Stimulated activated effector memory CD8-positive, alpha-beta T cell treated with anti-CD3 and anti-CD28 coated beads, Interleukin-12 subunit alpha, Interleukin-12 subunit beta, amount 100 ng/mL, for 72 hours (primary cell): ENCODE measurements at regions not wholly inside any gene's neighbourhood (a gene's known extent, or its start where the extent isn't known, plus 50 kb on each side); places are given as distances from the start of the nearest gene placed in this dataset.
"Not testable (repeated sequence)": the region's sequence is repeated elsewhere in the genome, so short reads cannot be mapped to it uniquely, and the experiment has no call there.

Experiments
- ATAC-seq: fragments of 150-1000 bp; cut with Tn5 transposase; 2 replicates; pipeline ENCODE4 v1.10.0; 2021
- DNase-seq, 2 donors: peaks; one replicate each; pipeline ENCODE4 v3.0.0; 2021 to 2022; ENCODE audit warnings: low spot score in 2 of 2
- H3K27ac Mint-ChIP-seq: one replicate; pipeline ENCODE4 v1.8.0; 2022; ENCODE audit warnings: mild to moderate bottlenecking, mixed read lengths
- H3K36me3 Mint-ChIP-seq: one replicate; pipeline ENCODE4 v1.8.0; 2022; ENCODE audit warnings: mild to moderate bottlenecking, mixed read lengths
- H3K4me1 Mint-ChIP-seq: one replicate; pipeline ENCODE4 v1.8.0; 2022; ENCODE audit warnings: mixed read lengths
- H3K4me3 Mint-ChIP-seq: one replicate; pipeline ENCODE4 v1.8.0; 2022; ENCODE audit warnings: mild to moderate bottlenecking, mixed read lengths
- H3K9me3 Mint-ChIP-seq: one replicate; pipeline ENCODE4 v1.8.0; 2022; ENCODE audit warnings: mixed read lengths

DNA sequence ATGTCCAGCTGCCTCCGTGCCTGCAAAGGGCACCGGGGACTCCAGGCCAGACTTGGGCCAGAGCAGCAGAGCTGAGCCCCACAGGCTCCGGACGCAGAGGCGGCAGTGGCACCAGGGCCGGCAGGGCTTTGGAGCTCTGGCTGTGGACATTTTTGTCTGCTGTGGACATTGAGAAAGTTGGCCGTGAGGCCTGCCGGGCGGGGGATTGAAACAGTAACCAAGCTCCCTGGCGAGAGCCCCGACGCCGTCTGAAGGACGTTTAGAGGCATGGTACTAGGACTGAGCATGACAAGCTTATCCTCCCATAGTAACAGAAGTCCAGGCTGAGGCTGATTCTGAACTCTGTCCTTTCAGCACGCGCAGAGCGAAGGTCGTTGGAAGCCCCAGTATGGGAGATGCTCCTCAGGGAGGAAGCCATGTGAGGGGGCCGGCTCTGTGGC, 323.8 kb downstream of the AMY1C start:
- Mint-ChIP-seq H3K4me3 (no peak overlapping the region), H3K4me1 (no peaks in the 10 kb centered on the region)

DNA sequence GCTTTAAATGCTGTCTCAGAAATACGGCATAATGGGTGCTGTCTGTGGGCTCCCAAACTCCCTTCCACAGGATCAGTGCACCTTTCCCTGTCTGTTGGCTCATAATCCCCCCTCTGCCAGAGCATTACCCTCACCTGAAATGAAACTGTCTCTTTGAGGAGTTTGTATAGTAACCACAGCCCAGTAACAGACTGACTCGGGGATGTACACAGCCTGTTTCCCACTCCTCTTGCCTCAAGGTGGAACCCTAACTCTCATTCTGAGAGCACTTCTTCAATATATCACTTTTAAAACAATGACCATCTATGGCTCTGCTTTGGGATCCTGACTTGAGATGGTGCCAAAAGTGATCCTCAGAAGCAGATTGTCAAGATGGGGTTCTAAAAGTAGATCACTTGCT, 332.5 kb downstream of the AMY1C start:
- no peaks in the 10 kb centered on the region for H3K36me3 Mint-ChIP-seq
- no peak for DNase-seq
- H3K4me3 Mint-ChIP-seq: no peak overlapping the region
- H3K27ac Mint-ChIP-seq: no peak overlapping the region
- ATAC-seq: no peak
- H3K4me1 Mint-ChIP-seq: no peaks in the 10 kb centered on the region
- peaks cover 10% of the 10 kb centered on the region for H3K9me3 Mint-ChIP-seq

More for the DNA sequence above, 323.8 kb downstream of the AMY1C start:
- peaks cover 7% of the 10 kb centered on the region for H3K9me3 Mint-ChIP-seq
- H3K36me3 Mint-ChIP-seq: no peaks in the 10 kb centered on the region
- no peak for DNase-seq
- ATAC-seq: no peak
- no peak overlapping the region for H3K27ac Mint-ChIP-seq

DNA sequence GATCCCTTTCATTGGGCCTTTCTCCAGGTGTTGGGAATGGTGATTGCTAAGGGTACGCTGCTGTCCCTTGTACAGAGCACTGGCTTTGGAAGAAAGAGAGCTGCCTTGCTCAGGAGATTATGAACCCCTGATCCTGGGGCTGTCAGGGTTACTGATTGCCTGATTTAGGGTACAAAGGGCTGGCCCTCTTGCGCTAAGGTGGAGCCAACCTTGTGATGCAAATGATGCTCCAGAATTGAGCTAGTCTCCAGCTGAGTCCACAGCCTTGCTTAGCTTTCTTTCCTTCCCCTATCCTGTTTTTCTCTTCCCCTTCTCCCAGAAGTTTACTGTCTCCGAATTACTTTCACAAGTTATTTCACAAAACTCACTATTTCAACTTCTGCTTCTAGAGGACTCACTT, 334.7 kb downstream of the AMY1C start:
- H3K27ac Mint-ChIP-seq: no peak overlapping the region
- H3K4me3 Mint-ChIP-seq: no peak overlapping the region
- DNase-seq (no peak), ATAC-seq (no peak)
- no peaks in the 10 kb centered on the region for H3K36me3 Mint-ChIP-seq
- no peaks in the 10 kb centered on the region for H3K4me1 Mint-ChIP-seq
- peaks cover 10% of the 10 kb centered on the region for H3K9me3 Mint-ChIP-seq

DNA sequence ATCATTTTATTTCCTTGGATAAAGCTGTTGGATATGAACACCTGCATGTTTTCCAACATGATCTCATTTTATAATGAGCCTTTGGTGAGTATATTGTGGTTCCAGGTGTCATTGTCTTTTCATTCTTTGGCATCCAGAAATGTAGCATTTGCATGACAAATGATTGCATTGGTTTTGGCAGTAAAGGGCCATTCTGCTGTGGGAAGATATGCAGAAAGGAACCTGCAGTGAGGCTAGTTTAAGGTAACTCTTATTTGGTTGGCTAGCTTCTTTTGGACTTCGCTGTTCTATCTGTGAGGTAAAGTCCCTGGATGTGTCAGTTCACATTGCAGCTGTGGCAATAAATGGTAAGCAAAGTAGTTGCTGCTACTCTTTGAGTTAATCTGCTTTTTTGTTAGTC, 343.0 kb downstream of the AMY1C start:
- Mint-ChIP-seq H3K4me3 (no peak overlapping the region), H3K9me3 (peaks cover 12% of the 10 kb centered on the region), H3K27ac (no peak overlapping the region), H3K4me1 (no peaks in the 10 kb centered on the region), H3K36me3 (no peaks in the 10 kb centered on the region)
- no peak for ATAC-seq
- DNase-seq: no peak

DNA sequence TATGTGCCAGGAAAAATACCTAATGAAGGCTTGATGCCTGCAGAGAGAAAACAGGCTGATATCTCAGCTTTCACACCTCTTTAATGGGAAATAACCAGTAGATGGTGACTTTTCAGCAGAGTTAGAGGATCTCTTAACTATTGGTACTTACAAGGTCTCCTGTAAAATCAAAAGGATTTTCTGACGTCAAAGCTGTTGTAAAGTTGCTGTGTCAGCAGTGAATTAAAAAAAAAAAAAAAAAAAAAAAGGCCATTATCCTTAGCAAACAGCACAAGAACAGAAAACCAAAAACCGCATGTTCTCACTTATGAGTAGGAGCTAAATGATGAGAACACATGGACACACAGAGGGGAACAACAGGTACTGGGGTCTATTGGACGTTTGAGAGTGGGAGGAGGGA, 349.1 kb downstream of the AMY1C start:
- ATAC-seq: no peak
- Mint-ChIP-seq H3K27ac (no peak overlapping the region), H3K4me3 (no peak overlapping the region), H3K36me3 (no peaks in the 10 kb centered on the region), H3K4me1 (no peaks in the 10 kb centered on the region), H3K9me3 (peaks cover 21% of the 10 kb centered on the region)
- DNase-seq: no peak

DNA sequence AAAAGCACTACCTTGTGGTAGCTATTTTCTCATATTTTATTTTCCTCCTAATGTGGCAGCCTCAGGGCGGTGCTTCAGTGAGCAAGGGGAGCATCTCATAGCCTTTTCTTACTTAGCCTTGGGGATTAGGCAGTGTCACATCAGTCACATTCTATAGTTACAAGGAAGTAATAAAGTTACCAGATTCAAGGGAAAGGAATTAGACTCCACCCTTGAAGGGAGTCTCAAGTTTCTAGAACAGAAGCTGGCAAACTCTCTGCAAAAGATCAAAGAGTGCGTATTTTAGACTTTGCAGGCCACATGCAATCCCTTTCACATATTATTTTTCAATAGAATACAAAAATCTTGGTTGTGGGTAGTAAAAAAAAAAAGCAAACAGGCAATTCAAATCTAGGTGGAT, 350.4 kb downstream of the AMY1C start:
- peaks cover 22% of the 10 kb centered on the region for H3K9me3 Mint-ChIP-seq
- DNase-seq (no peak), ATAC-seq (no peak)
- no peaks in the 10 kb centered on the region for H3K4me1 Mint-ChIP-seq
- H3K27ac Mint-ChIP-seq: no peak overlapping the region
- H3K36me3 Mint-ChIP-seq: no peaks in the 10 kb centered on the region
- no peak overlapping the region for H3K4me3 Mint-ChIP-seq

DNA sequence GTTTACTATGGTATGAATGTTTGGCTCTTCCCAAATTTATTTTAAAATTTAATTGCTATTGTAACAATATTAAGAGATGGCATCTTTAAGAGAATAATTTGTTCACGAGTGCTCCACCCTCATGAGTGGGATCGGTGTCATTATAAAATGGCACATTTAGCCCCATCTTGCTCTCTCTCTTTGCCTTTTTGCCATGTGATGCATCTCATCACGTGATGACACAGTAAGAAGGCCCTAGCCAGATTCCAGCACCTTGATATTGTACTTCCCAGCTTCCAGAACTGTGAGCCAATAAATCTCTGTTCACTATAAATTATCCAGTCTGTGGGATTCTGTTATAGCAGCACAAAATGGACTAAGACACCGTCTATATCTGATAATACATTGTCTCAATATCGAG, 355.8 kb downstream of the AMY1C start:
- Mint-ChIP-seq H3K4me3 (no peak overlapping the region), H3K4me1 (no peaks in the 10 kb centered on the region), H3K36me3 (no peaks in the 10 kb centered on the region), H3K27ac (no peak overlapping the region), H3K9me3 (peaks cover 27% of the 10 kb centered on the region)
- no peak for DNase-seq
- no peak for ATAC-seq

DNA sequence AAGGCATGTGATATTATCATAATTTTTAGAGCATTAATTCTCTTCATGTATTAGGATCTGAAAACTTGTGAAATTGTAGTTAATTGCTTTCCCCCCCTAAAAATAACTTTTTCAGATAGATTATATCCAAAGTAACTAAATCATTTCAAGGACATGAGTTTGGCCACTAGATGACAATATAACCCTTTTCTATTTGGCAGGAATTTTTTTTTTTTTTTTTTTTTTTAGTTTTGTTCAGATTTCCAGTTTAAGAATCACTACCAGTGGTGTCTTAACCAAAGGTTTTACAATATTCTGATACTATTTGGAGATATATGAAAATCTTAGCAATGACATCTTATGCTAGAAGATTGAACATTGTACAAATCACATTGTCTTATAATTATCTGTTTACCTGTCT, 370.8 kb downstream of the AMY1C start:
- no peak for ATAC-seq
- Mint-ChIP-seq H3K9me3 (peaks cover 10% of the 10 kb centered on the region), H3K4me3 (no peak overlapping the region), H3K4me1 (no peaks in the 10 kb centered on the region), H3K36me3 (no peaks in the 10 kb centered on the region), H3K27ac (no peak overlapping the region)
- no peak for DNase-seq

DNA sequence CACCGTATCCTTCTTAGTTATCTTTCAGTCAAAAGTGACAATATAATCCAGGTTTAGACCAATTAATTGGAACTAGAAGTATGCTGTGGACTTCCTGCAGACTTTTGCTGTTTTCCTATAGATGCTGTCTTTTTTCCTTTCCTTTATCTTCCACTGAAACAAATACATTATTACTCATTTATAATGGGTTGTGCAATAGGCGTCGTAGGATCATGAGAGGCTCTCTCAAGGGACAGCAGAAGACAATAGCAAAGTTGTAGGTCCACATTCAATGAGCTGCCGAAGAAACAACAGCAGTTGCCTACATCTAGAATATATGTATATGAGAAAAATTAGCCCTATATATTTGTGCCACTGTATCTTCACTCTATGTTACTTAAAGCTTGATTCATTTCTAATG, 371.6 kb downstream of the AMY1C start:
- no peaks in the 10 kb centered on the region for H3K36me3 Mint-ChIP-seq
- ATAC-seq (no peak), DNase-seq (no peak)
- H3K27ac Mint-ChIP-seq: no peak overlapping the region
- no peaks in the 10 kb centered on the region for H3K4me1 Mint-ChIP-seq
- no peak overlapping the region for H3K4me3 Mint-ChIP-seq
- peaks cover 10% of the 10 kb centered on the region for H3K9me3 Mint-ChIP-seq

DNA sequence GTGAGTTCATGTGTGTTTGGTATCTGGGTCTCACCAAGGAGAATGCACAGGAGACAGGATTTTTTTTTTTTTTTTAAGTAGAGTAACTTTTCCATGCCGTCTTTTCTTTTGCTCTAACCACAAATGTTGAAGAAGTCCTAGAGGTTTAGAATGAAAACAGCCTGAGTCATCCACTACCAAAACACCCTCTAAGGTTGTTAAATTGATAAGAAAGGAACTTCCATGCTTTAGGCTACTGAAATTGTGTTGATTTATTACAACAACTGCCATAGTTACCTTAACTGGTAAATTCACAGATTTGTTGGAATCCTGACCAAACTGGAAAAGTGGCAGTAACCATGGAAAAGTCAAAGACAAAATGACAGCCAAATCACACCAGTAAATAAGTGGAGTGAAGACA, 375.6 kb downstream of the AMY1C start:
- Mint-ChIP-seq H3K4me1 (no peaks in the 10 kb centered on the region), H3K27ac (no peak overlapping the region), H3K9me3 (peaks cover 12% of the 10 kb centered on the region), H3K4me3 (no peak overlapping the region), H3K36me3 (no peaks in the 10 kb centered on the region)
- no peak for DNase-seq
- ATAC-seq: no peak

DNA sequence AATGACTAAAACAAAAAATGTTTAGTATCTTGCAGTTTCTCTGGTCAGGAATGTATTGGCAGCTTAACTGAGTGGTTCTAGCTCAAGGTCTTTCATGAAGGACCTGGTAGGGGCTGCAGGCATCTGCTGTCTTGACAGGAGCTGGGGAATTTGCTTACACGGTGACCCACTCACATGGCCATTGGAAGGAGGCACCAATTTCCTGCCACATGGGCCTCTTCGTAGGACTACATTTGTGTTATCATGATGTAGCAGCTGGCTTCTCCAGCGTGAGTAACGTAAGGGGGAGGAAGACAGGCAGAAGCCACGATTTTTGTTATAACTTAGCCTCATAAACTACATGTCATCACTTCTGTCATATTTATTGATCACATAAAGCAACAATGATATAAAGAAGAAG, 376.3 kb downstream of the AMY1C start:
- no peaks in the 10 kb centered on the region for H3K4me1 Mint-ChIP-seq
- DNase-seq (no peak), ATAC-seq (no peak)
- no peak overlapping the region for H3K4me3 Mint-ChIP-seq
- no peak overlapping the region for H3K27ac Mint-ChIP-seq
- peaks cover 17% of the 10 kb centered on the region for H3K9me3 Mint-ChIP-seq
- H3K36me3 Mint-ChIP-seq: no peaks in the 10 kb centered on the region

DNA sequence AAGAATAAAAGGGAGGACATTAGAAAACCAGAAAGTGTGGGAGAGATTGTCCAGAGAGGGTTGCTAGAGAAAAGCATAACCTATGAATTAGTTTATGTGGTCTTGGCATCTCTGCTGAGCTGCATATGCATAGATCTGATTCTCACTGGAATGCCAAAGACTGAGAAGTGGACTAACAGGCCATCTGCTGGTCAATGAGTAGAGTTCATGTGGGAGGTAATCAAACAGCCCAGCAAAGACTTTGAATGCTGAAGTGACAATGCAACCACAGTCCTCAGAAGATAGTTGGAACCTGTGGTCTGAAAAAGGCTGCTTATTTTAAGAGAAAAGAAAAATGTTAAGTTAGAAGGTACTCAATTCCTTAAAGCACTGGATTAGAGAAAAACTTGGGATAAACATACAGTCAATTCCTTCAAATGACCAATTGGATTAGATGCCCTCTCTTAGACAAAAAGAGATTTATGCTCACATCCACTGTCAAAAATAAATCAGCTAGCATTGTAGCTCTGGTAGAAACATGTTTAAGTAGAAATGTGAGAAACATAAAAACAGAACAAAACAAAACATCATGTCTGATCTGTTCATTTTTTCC, 382.8 kb downstream of the AMY1C start:
- no peak overlapping the region for H3K27ac Mint-ChIP-seq
- no peaks in the 10 kb centered on the region for H3K4me1 Mint-ChIP-seq
- H3K36me3 Mint-ChIP-seq: no peaks in the 10 kb centered on the region
- ATAC-seq (no peak), DNase-seq (no peak)
- no peak overlapping the region for H3K4me3 Mint-ChIP-seq
- H3K9me3 Mint-ChIP-seq: peaks cover 19% of the 10 kb centered on the region

DNA sequence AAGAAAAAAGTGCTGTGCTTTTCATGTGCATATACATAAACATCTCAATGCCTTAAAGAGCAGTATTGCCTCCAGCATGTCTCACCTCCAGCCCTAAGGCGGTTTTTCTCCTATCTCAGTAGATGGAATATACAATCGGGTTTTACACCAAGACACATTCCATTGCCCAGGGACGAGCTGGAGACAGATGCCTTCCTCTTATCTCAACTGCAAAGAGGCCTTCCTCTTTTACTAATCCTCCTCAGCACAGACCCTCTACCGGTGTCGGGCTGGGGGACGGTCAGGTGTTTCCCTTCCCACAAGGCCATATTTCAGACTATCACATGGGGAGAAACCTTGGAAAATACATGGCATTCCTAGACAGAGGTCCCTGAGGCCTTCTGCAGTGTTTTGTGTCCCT, 385.3 kb downstream of the AMY1C start:
- peaks cover 18% of the 10 kb centered on the region for H3K9me3 Mint-ChIP-seq
- H3K36me3 Mint-ChIP-seq, H3K4me1 Mint-ChIP-seq, H3K4me3 Mint-ChIP-seq, H3K27ac Mint-ChIP-seq, DNase-seq, ATAC-seq: not testable (repeated sequence)

DNA sequence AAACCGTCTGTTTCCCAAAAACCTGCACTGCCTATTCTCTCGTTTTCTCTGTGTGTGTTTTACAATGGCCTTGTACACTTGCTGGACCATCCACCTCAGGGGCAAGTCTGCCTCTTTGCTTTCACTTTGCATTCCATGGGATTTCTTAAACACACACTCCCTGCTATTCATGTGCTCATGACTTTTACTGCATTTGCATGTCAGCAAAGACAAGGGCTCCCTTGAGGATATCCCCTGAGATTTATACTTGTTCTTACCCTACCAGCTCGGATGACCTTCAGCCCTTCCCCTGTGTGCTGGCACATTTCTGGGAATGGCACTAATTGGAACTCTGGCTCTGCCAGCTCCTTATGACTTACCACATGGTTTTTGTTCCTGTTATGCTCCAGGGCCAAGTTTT, 386.9 kb downstream of the AMY1C start:
- no peaks in the 10 kb centered on the region for H3K4me1 Mint-ChIP-seq
- H3K27ac Mint-ChIP-seq: no peak overlapping the region
- DNase-seq (no peak), ATAC-seq (no peak)
- peaks cover 13% of the 10 kb centered on the region for H3K9me3 Mint-ChIP-seq
- H3K36me3 Mint-ChIP-seq: no peaks in the 10 kb centered on the region
- H3K4me3 Mint-ChIP-seq: no peak overlapping the region

DNA sequence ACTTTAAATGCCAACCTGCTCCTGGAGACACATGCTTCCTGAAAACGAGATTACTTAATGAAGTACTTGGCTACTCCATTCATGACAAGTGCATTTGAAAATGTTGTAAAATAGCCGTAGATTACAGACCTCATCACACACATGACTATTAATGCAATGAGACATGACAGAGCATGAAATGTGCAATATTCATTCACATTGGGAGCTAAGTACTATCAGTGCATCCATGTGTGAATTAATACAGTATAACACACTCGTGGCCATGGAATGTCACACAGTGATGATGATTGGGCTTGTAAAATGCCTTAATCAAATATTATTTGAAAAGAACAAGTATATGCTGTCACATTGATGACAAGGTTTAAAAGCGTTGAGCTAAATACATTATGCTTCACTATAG, 407.0 kb downstream of the AMY1C start:
- no peak for ATAC-seq
- Mint-ChIP-seq H3K27ac (no peak overlapping the region), H3K4me1 (no peaks in the 10 kb centered on the region), H3K9me3 (peaks cover 30% of the 10 kb centered on the region), H3K36me3 (no peaks in the 10 kb centered on the region), H3K4me3 (no peak overlapping the region)
- DNase-seq: no peak

DNA sequence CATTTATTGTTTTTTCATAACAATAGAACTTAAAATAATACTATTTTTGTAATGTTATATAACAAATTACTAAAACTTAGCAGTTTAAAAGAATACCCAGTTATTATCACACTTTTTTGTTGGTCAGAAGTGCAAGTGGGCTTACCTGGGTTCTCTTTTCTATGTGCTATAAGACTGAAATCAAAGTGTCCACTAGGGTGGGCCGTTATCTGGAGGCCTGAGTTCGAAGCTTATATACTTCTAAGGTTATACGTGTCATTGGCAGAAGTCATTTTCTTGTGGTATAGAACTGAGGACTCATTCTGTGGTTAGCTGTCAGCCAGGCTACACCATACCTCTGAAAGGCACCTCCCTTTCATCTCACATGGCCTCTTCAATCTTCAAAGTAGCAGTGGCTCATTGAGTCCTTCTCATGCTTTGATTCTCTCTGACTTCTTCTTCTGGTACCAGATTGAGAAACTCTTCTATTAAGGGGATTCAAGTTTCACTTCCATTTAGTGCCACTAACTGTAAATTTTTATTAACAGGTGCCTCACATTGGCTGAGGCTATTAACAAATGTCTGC, 414.3 kb downstream of the AMY1C start:
- Mint-ChIP-seq H3K9me3 (peaks cover 22% of the 10 kb centered on the region), H3K4me1 (no peaks in the 10 kb centered on the region), H3K4me3 (no peak overlapping the region), H3K27ac (no peak overlapping the region), H3K36me3 (no peaks in the 10 kb centered on the region)
- no peak for DNase-seq
- no peak for ATAC-seq

DNA sequence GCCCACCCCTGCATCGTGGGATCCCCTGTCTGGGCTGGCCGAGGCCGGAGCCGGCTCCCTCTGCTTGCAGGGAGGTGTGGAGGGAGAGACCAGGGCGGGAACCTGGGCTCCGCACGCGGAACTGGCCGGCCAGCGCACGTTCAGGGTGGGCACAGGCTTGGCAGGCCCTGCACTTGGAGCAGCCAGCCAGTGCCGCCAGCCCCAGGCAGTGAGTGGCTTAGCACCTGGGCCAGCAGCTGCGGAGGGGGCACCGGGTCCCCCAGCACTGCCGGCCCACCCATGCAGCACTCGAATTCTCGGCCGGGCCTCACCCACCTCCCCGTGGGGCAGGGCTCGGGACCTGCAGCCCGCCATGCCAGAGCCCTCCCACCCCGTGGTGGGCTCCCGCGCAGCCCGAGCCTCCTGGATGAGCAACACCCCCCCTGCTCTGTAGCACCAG, 422.6 kb downstream of the AMY1C start:
- DNase-seq (no peak), ATAC-seq (no peak)
- Mint-ChIP-seq H3K4me1 (no peaks in the 10 kb centered on the region), H3K27ac (no peak overlapping the region), H3K9me3 (peaks cover 21% of the 10 kb centered on the region), H3K4me3 (no peak overlapping the region), H3K36me3 (no peaks in the 10 kb centered on the region)
